Hepatocyte (in vitro differentiated cells): ENCODE measurements at regions not wholly inside any gene's neighbourhood (a gene's known extent, or its start where the extent isn't known, plus 50 kb on each side); places are given as distances from the start of the nearest gene placed in this dataset.

Experiments used
- DNase-seq: peaks from one replicate; pipeline ENCODE4 v3.0.0-alpha.2; 2016; ENCODE audit warnings: low spot score
- H2AFZ ChIP-seq: fragments of 200-600 bp; sonication (generic); 2 replicates; pipeline ENCODE4 v1.6.0; 2016; ENCODE audit warnings: antibody characterized with exemption, mild to moderate bottlenecking
- H3K27ac ChIP-seq: fragments of 200-600 bp; sonication (generic); 2 replicates; pipeline ENCODE4 v1.5.1; 2016; ENCODE audit warnings: mild to moderate bottlenecking
- H3K27me3 ChIP-seq: fragments of 200-600 bp; sonication (generic); 2 replicates; pipeline ENCODE4 v1.6.1; 2016
- H3K36me3 ChIP-seq: fragments of 200-600 bp; sonication (generic); replicated peaks from 2 replicates; pipeline ENCODE4 v1.5.1; 2016; ENCODE audit warnings: low read depth; ENCODE audit not compliant: insufficient read depth
- H3K4me1 ChIP-seq: fragments of 200-600 bp; sonication (generic); 2 replicates; pipeline ENCODE4 v1.5.1; 2016; ENCODE audit warnings: mild to moderate bottlenecking, moderate library complexity; ENCODE audit not compliant: insufficient read depth
- H3K4me2 ChIP-seq: fragments of 200-600 bp; sonication (generic); 2 replicates; pipeline ENCODE4 v1.6.0; 2016
- H3K4me3 ChIP-seq: fragments of 200-600 bp; sonication (generic); 2 replicates; pipeline ENCODE4 v1.5.1; 2016; ENCODE audit warnings: mild to moderate bottlenecking
- H3K79me2 ChIP-seq: fragments of 200-600 bp; sonication (generic); 2 replicates; pipeline ENCODE4 v1.6.0; 2017; ENCODE audit warnings: mild to moderate bottlenecking
- H3K9me2 ChIP-seq: fragments of 200-600 bp; sonication (generic); replicated peaks from 2 replicates; pipeline ENCODE4 v1.6.0; 2017; ENCODE audit warnings: mild to moderate bottlenecking; ENCODE audit not compliant: insufficient read depth
- H3K9me3 ChIP-seq: fragments of 200-600 bp; sonication (generic); 2 replicates; pipeline ENCODE4 v1.5.1; 2016; ENCODE audit warnings: low read depth, mild to moderate bottlenecking
- H4K20me1 ChIP-seq: fragments of 200-600 bp; sonication (generic); 2 replicates; pipeline ENCODE4 v1.6.0; 2016; ENCODE audit warnings: mild to moderate bottlenecking; ENCODE audit not compliant: insufficient read depth, poor library complexity, severe bottlenecking
- EZH2 ChIP-seq: fragments of 200-600 bp; sonication (generic); IDR thresholded peaks from 2 replicates; pipeline ENCODE4 v1.6.1; 2016; ENCODE audit warnings: antibody characterized with exemption, mild to moderate bottlenecking, borderline replicate concordance
- EZH2phosphoT487 ChIP-seq: fragments of 200-600 bp; sonication (generic); IDR thresholded peaks from one replicate; pipeline ENCODE4 v1.6.1; 2018; ENCODE audit warnings: antibody characterized with exemption, mild to moderate bottlenecking, low read depth, moderate library complexity; ENCODE audit not compliant: unreplicated experiment, severe bottlenecking
- WGBS: methylation state at CpG from one replicate; pipeline ENCODE4 v1.1.6; 2016; ENCODE audit warnings: low lambda C conversion rate; ENCODE audit errors: missing lambda C conversion rate; 5-methylcytosine and 5-hydroxymethylcytosine counted together
- TF ChIP-seq, protein P1 (sequence below): fragments of 200-600 bp; sonication (generic); IDR thresholded peaks from 2 replicates; pipeline ENCODE4 v1.5.1; 2016; ENCODE audit warnings: antibody characterized with exemption, mild to moderate bottlenecking; ENCODE audit not compliant: poor library complexity

- TF ChIP-seq EZH2phosphoT487 (no peak), EZH2 (no peak)
- TF ChIP-seq, protein P1, sequence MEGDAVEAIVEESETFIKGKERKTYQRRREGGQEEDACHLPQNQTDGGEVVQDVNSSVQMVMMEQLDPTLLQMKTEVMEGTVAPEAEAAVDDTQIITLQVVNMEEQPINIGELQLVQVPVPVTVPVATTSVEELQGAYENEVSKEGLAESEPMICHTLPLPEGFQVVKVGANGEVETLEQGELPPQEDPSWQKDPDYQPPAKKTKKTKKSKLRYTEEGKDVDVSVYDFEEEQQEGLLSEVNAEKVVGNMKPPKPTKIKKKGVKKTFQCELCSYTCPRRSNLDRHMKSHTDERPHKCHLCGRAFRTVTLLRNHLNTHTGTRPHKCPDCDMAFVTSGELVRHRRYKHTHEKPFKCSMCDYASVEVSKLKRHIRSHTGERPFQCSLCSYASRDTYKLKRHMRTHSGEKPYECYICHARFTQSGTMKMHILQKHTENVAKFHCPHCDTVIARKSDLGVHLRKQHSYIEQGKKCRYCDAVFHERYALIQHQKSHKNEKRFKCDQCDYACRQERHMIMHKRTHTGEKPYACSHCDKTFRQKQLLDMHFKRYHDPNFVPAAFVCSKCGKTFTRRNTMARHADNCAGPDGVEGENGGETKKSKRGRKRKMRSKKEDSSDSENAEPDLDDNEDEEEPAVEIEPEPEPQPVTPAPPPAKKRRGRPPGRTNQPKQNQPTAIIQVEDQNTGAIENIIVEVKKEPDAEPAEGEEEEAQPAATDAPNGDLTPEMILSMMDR, result no peak
- H2AFZ ChIP-seq, result no peak overlapping the region
- no peaks in the 10 kb centered on the region for H3K9me3 ChIP-seq
- H4K20me1 ChIP-seq, result no peaks in the 10 kb centered on the region
- 98% methylated on average over 2 of the region's 2 CpGs for WGBS
- no peaks in the 10 kb centered on the region for H3K9me2 ChIP-seq
- H3K27ac ChIP-seq, result no peak overlapping the region
- DNase-seq, result no peak
- H3K27me3 ChIP-seq, result peaks cover 29% of the 10 kb centered on the region
- H3K36me3 ChIP-seq, result no peaks in the 10 kb centered on the region
- H3K4me3 ChIP-seq, result no peak overlapping the region
- H3K4me1 ChIP-seq, result no peaks in the 10 kb centered on the region
- no peaks in the 10 kb centered on the region for H3K79me2 ChIP-seq
- no peak overlapping the region for H3K4me2 ChIP-seq
These were observed 72.4 kb upstream of the CCL21 start for GRCh38 chr9:34782372-34782771.

DNA sequence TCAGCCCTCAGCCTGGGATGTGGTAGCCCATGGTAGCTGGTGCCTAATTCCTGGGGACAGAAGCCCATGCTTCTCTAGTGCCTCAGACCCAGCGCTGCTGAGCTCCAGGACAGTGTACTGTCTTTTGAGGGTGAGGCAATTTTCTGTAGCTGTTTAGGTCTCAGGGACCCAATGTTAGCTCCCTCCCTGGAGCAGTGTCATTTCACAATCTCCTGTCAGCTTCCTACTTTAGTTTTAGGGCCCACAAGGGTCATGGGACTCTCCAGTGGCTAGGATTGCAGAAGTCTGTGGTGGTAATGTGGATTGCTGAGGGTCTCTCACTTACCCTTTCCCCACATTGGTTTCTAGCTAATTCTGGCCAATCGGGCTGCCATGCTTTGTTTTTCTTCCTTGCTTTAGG, 67.7 kb upstream of the CCL21 start:
- H3K4me1 ChIP-seq, result no peaks in the 10 kb centered on the region
- peaks cover 4% of the 10 kb centered on the region for H3K27me3 ChIP-seq
- H3K9me3 ChIP-seq, result no peaks in the 10 kb centered on the region
- no peak for DNase-seq
- no peak overlapping the region for H2AFZ ChIP-seq
- no peaks in the 10 kb centered on the region for H3K79me2 ChIP-seq
- H4K20me1 ChIP-seq, result no peaks in the 10 kb centered on the region
- TF ChIP-seq EZH2, result no peak
- no peak for TF ChIP-seq EZH2phosphoT487
- TF ChIP-seq, protein P1, result no peak
- no peak overlapping the region for H3K4me2 ChIP-seq
- no peaks in the 10 kb centered on the region for H3K36me3 ChIP-seq
- WGBS, result 78% methylated on average over 2 of the region's 2 CpGs
- no peak overlapping the region for H3K4me3 ChIP-seq
- no peak overlapping the region for H3K27ac ChIP-seq
- H3K9me2 ChIP-seq, result no peaks in the 10 kb centered on the region

DNA sequence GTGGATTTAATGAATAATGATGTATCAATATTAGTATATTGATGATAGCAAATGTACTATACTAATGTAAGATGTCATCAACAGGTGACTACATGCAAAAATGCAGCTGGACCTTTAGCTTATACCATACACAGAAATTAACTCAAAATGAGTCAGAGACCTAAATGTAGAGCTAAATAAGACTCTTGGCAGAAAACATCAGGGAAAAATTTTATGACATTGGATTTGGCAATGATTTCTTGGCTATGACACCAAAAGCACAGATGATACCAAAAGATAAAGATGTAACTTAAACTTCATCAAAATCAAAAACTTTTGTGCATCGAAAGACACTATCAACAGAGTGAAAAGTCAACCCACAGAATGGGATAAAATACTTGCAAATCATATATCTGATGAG, 64.0 kb upstream of the CCL21 start:
- Histone ChIP-seq H4K20me1 (no peaks in the 10 kb centered on the region), H3K9me3 (no peaks in the 10 kb centered on the region)
- TF ChIP-seq, protein P1, result no peak
- no peak for TF ChIP-seq EZH2
- TF ChIP-seq EZH2phosphoT487, result no peak

GRCh38 chr9:34773306-34773910, 63.5 kb upstream of the CCL21 start:
- Histone ChIP-seq H3K4me2 (no peak overlapping the region), H3K9me3 (no peaks in the 10 kb centered on the region), H3K36me3 (no peaks in the 10 kb centered on the region), H3K27ac (no peak overlapping the region), H3K27me3 (peaks cover 4% of the 10 kb centered on the region), H3K79me2 (no peaks in the 10 kb centered on the region), H3K4me1 (no peaks in the 10 kb centered on the region), H4K20me1 (no peaks in the 10 kb centered on the region), H2AFZ (no peak overlapping the region), H3K4me3 (no peak overlapping the region), H3K9me2 (no peaks in the 10 kb centered on the region)
- WGBS, result 74% methylated on average over 4 of the region's 4 CpGs
- TF ChIP-seq, protein P1, result no peak
- TF ChIP-seq EZH2phosphoT487 (no peak), EZH2 (no peak)
- no peak for DNase-seq

More for the DNA sequence above, 64.0 kb upstream of the CCL21 start:
- H3K4me1 ChIP-seq, result no peaks in the 10 kb centered on the region
- H3K79me2 ChIP-seq, result no peaks in the 10 kb centered on the region
- H3K9me2 ChIP-seq, result no peaks in the 10 kb centered on the region
- H3K4me3 ChIP-seq, result no peak overlapping the region
- no peak for DNase-seq
- 97% methylated on average over 1 of the region's 1 CpG for WGBS
- H2AFZ ChIP-seq, result no peak overlapping the region
- no peak overlapping the region for H3K4me2 ChIP-seq
- H3K27ac ChIP-seq, result no peak overlapping the region
- no peaks in the 10 kb centered on the region for H3K36me3 ChIP-seq
- peaks cover 4% of the 10 kb centered on the region for H3K27me3 ChIP-seq
